Gastrocnemius medialis (tissue), 4 donors: ENCODE measurements at regions not wholly inside any gene's neighbourhood (a gene's known extent, or its start where the extent isn't known, plus 50 kb on each side); places are given as distances from the start of the nearest gene placed in this dataset.

Experiments used
- POLR2A ChIP-seq, 2 donors: fragments of 450-650 bp; IDR thresholded peaks; one replicate each; pipeline ENCODE4 v1.6.1; 2017; ENCODE audit warnings: antibody characterized with exemption in 2 of 2, mild to moderate bottlenecking in 2 of 2, moderate library complexity in 2 of 2
- TF ChIP-seq, protein P1 (sequence below), 5 experiments: fragments of 450-650 bp in 3 of 5; fragments of 200-600 bp in 2 of 5; sonication (generic) in 2 of 5; IDR thresholded peaks in 4 of 5; conservative IDR thresholded peaks in 1 of 5; 1 replicate in 4 of 5; 2 replicates in 1 of 5; pipeline ENCODE4 v1.5.1; 2016 to 2019; ENCODE audit warnings: antibody characterized with exemption in 5 of 5, mild to moderate bottlenecking in 3 of 5, moderate library complexity in 3 of 5

DNA sequence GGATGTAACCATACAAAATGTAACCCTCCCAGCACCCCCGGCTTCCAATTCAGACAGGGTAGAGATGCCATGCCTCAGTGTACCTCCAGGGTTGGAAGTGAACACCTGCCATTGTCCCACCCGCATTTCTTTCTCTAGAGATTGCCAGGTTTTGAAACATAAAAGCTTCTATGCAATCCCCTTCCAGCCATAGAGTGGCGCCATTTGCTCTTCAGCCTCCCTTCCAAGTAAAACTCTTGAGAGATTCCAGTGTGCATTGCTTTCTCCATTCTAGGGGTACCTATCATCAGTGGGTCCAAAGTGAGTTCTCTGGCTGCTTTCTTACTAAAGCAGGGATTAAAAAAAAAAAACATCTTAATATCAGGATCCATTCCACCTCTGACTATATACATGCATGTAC is 133.1 kb upstream of the RPL38 start:
- TF ChIP-seq, protein P1, sequence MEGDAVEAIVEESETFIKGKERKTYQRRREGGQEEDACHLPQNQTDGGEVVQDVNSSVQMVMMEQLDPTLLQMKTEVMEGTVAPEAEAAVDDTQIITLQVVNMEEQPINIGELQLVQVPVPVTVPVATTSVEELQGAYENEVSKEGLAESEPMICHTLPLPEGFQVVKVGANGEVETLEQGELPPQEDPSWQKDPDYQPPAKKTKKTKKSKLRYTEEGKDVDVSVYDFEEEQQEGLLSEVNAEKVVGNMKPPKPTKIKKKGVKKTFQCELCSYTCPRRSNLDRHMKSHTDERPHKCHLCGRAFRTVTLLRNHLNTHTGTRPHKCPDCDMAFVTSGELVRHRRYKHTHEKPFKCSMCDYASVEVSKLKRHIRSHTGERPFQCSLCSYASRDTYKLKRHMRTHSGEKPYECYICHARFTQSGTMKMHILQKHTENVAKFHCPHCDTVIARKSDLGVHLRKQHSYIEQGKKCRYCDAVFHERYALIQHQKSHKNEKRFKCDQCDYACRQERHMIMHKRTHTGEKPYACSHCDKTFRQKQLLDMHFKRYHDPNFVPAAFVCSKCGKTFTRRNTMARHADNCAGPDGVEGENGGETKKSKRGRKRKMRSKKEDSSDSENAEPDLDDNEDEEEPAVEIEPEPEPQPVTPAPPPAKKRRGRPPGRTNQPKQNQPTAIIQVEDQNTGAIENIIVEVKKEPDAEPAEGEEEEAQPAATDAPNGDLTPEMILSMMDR (IDR thresholded peaks at IDR 0.05 in 4 of 5, conservative IDR thresholded peaks at IDR 0.05 in 1 of 5) = no peak
- no peak for TF ChIP-seq POLR2A (IDR thresholded peaks at IDR 0.05)
